ENCODE measurements at regions not wholly inside any gene's neighbourhood (a gene's known extent, or its start where the extent isn't known, plus 50 kb on each side); places are given as distances from the start of the nearest gene placed in this dataset.

DNA sequence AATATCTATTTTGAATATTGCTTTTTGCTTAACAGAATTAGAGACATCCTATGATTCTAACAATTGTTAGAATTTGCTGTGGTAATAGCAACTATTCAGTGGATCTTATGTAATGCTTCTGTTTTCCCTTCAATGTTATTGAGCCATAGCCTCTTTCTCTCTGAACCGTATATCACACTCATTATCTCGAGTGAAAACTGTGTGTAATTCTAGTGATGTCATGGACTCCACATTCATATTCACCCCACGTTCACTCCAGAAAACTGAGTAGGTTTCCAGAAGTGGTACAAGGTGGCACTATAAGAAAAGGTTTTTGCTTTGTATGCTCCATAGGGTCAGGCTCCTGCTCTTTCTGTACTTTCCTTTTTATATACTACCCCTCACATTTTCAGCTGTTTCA, 534.3 kb upstream of the PABPC4L start:
- TF ChIP-seq, protein P1, sequence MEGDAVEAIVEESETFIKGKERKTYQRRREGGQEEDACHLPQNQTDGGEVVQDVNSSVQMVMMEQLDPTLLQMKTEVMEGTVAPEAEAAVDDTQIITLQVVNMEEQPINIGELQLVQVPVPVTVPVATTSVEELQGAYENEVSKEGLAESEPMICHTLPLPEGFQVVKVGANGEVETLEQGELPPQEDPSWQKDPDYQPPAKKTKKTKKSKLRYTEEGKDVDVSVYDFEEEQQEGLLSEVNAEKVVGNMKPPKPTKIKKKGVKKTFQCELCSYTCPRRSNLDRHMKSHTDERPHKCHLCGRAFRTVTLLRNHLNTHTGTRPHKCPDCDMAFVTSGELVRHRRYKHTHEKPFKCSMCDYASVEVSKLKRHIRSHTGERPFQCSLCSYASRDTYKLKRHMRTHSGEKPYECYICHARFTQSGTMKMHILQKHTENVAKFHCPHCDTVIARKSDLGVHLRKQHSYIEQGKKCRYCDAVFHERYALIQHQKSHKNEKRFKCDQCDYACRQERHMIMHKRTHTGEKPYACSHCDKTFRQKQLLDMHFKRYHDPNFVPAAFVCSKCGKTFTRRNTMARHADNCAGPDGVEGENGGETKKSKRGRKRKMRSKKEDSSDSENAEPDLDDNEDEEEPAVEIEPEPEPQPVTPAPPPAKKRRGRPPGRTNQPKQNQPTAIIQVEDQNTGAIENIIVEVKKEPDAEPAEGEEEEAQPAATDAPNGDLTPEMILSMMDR (IDR thresholded peaks at IDR 0.05 in 8 of 11, conservative IDR thresholded peaks at IDR 0.05 in 3 of 11), result no peak
- TF ChIP-seq POLR2AphosphoS5 (IDR thresholded peaks at IDR 0.05) (no peak), POLR2A (IDR thresholded peaks at IDR 0.05) (no peak)
